ENCODE measurements at regions not wholly inside any gene's neighbourhood (a gene's known extent, or its start where the extent isn't known, plus 50 kb on each side); places are given as distances from the start of the nearest gene placed in this dataset.

- DNase-seq, result no peak
Observed at GRCh38 chr21:15494481-15494880, 235.3 kb upstream of the USP25 start.

DNA sequence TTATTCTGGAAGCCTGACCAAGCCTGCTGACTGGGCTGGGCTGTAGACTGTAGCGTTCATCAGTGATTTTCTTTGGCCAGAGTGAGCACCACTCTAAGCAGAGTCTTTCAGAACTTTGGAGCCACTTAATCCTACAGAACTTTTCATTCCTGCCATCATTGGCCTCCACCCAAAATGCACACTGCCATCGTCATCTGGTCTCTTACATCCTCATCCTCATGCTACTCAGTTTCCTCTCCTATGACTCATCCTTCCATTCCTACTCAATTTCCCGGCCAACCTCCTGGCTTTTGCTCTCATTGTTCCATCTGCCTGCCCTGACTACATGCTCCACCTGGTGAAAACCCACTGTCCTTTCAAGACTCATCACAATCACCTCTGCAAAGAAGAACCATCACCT is 233.8 kb upstream of the USP25 start:
- no peak for DNase-seq

GRCh38 chr21:15496911-15497310 is 232.9 kb upstream of the USP25 start:
- no peak for DNase-seq

- no peak for DNase-seq
Observed at GRCh38 chr21:15498455-15498854, 231.3 kb upstream of the USP25 start.

GRCh38 chr21:15506086-15506485 is 223.7 kb upstream of the USP25 start:
- no peak for DNase-seq

- no peak for DNase-seq
Observed at GRCh38 chr21:15508554-15508953, 221.2 kb upstream of the USP25 start.

DNA sequence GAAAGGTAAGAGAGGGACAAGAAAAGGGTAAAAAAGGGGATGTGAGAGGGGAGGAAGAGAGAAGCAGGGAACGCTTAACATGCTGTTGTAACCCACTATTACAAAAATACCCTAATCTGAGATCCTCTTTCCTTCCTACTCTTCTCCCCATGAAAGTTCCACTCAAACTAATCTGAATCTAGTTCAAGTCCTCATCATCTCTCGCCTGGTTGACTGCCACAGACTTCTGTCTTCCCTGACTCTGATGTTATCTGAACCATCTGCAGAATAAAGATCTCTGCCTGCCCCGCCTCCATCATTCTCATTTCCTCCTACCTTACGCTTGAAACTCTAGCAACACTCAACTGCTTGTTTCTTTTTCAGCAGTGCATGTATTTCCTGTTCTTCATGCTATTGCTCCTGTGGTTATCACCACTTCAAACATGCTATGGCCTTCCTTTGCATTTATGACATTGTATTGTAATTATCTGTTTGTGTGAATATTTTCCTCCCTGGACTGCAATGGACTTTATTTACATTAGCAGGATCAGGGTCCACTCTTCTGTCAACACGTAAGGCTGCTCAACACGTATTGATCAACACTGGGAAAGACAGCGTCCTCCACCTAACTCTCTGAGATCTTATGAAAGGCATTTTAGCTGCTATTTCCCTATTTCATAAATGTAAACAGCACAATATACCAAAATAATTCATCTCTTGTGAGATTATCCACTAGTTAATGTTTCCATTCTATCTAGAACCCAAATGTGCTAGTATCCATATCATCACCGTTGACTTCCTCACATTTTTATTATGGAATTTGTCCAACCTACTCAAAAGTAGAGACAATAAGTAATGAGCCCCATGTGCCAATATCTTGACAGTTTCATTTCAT is 215.5 kb upstream of the USP25 start:
- DNase-seq, result no peak

DNA sequence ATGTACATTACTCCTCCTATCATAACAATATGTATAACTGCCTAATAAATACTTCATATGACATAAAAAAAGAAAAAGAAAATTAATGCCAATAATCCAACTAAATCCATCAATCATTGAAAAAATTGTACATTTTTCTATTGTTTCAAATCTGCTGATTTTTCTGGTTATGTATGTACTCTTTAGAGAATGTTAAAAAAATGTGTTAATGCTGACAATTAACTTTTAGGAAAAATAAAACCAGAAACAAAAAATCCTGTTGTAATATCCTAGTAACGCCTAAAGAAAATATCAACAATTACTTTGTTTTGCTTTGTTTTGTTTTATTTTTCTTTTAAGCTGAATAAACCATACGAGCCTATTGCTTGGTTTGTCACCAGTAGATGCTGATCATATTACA is 213.9 kb upstream of the USP25 start:
- DNase-seq, result no peak

GRCh38 chr21:15517394-15517793 is 212.4 kb upstream of the USP25 start:
- no peak for DNase-seq

DNA sequence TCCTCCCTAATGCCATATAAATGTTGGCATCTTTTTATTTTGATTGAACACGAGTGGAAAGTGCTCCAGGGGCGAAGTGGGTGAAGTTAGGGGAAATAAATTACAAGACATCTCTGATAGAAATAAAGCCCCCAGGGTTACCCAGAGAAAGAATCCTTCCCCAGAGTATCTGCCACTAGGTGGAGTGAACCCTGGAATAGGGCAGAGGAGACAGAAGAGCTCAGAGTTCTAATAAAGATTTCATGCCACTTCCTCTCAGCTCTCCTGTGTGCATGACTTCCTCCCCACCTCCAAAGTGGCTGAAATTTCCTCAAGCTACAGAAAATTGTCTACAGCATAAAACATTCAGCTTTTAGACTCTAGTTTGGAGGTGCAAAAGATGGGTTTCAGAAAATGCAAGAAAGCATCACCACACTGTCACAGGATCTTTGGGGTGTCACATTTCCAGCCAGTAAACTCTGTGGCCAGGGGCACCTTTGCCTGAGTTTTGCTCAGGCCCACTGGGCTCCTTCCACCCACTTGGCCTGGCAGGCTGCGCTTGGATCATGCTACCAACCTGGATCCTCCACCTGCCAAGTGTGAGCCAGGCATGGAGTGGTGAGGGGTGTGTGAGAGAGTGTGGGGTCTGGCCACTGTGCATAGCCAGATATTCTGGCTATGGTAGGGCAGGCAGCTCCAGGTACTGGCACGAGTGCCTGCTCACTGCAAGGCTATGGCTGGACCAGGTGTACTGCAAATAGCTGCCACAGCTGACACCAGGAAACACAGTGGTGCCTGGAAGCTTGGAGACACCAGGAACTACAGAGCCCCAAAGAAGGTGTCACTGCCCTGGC is 208.8 kb upstream of the USP25 start:
- no peak for DNase-seq

DNA sequence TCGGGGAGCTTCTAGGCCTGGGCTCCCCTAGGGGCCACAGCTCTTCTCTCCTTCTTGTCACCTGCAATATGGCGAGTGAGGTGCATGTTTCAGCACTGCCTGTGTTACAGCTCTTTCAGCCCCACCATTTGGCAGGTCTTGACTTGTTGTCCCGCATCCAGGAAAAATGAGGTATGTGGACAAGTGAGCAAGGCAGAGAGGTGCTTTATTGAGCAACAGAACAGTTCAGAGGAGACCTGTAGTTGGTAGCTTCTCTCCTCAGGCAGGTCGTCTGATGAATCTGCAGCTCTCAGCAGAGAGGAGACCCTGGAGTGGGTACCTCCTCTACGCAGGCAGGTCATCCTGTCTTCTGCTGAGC is 208.2 kb upstream of the USP25 start:
- DNase-seq, result no peak

DNA sequence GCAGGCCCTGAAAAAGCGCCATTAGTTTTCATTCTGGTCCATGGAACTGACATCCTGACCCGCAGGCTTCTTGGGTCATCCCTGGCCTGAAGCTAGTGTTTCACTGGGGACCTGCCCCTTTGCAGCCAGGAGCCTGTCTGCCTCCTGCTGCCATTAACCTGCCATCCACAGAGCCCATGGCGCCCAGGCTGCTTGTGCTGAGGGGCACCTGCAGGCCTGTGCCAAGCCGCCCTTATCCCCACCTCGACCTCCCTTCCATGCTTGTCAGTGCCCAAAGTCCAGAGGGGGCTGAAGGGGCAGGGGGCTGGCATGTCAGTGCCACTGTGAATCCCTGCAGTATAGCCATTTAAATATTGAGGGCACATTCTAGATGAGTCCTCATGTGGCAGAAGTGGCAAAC is 207.6 kb upstream of the USP25 start:
- no peak for DNase-seq

GRCh38 chr21:15524855-15525254 is 204.9 kb upstream of the USP25 start:
- DNase-seq, result no peak

DNA sequence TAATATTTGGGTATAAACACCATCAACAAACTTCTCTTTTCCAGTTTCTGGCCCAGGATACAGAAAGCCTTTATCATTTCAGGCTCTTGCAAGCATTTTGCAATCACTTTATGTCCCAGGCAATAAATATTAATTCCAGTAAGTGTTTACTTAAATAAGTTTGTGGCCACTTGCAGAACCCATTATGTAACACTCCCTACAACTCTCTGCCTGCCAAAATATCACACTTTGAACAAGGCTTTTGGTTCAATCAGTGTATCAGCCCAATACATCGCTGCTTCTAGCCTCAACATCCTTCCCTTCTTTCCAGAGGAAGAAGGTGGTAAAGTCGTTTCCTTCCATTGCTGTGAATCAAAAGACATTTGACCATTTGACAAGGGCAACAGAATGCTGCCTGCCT is 203.0 kb upstream of the USP25 start:
- no peak for DNase-seq

GRCh38 chr21:15528346-15528745 is 201.4 kb upstream of the USP25 start:
- no peak for DNase-seq

DNA sequence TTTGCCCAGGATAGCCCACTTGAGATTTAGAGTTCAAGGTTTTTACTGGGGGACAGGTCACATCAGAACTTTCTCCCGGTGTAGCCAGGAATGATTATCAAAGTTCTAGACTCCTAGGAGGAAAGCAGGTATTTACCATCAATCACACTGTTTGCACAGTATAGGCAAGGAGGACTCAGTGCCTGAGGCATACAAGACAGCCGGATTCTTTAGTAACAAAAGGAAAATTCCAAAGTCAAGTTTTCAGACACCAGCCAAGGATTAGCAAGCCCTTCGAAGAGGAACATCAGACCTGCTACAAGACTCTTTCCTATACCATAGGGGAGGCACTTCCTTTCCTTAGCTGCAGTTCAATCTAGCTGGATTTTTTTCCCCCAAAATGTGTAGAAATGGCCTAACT is 197.8 kb upstream of the USP25 start:
- no peak for DNase-seq

GRCh38 chr21:15533618-15534017 is 196.2 kb upstream of the USP25 start:
- no peak for DNase-seq

DNA sequence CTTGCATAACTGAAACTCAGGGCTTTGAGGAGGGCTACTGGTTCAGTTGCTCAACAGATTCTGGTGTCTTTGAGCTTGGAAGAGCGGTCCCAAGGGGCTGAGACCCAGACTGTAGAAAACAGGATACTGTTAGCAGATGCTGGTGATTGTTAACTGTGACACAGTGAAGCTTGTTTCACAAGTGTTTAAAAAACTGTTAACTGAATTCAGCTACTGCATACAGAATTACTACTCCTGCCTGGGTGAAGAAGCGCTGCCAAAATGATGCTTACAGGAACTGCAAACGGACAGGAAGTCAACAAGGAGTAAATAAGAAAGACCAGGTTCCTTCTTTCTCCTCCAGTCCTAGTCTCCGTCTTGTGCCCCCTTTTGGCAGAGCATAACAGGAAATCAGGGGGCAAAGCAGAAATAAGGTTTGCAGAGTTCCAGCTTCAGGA is 195.3 kb upstream of the USP25 start:
- no peak for DNase-seq

- DNase-seq, result no peak
Observed at GRCh38 chr21:15539376-15539775, 190.4 kb upstream of the USP25 start.

DNA sequence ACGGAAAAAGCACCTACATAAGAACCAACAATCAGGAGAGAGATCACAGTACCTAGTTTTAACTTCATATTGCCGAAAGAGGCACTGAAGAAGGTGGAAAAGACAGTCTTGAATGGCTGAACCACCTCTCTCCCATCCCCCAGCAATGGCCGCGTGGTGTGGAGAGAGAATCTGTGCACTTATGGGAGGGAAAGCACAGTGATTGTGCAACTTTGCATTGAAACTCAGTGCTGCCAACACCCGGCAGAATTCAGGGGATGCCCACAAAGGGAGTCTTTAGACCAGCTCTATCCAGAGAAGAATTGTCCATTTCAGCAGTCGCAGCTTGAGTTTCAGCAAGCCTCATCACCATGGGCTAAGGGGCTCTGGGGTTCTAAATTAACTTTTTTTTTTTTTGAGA is 186.3 kb upstream of the USP25 start:
- no peak for DNase-seq

- no peak for DNase-seq
Observed at GRCh38 chr21:15549671-15550070, 180.1 kb upstream of the USP25 start.

- peak in 1 of 2 experiments; percentile 14 for DNase-seq
Observed at GRCh38 chr21:15552914-15553494, 176.8 kb upstream of the USP25 start.

DNA sequence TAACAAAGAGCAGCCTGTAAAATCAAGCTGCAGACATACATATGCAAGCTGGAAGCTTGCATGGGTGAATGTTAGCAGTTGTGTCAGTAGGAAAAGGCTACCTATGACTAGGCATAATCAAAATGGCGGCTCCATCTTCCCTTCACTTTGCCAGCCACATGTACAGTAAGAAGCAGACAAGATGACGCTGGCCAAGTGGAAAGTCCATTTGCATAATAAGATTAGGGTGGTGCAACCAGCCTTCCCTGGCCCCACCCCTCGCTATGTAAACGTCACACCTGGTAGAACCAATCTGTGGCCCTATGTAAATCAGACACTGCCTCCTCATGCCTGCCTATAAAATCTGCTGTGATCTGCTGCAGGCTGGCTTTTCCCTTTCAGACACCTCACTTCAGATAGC is 171.9 kb upstream of the USP25 start:
- DNase-seq, result peak; percentile 26 to 70

- DNase-seq, result no peak
Observed at GRCh38 chr21:15558884-15559283, 170.9 kb upstream of the USP25 start.
